ENCODE measurements at regions not wholly inside any gene's neighbourhood (a gene's known extent, or its start where the extent isn't known, plus 50 kb on each side); places are given as distances from the start of the nearest gene placed in this dataset.

DNA sequence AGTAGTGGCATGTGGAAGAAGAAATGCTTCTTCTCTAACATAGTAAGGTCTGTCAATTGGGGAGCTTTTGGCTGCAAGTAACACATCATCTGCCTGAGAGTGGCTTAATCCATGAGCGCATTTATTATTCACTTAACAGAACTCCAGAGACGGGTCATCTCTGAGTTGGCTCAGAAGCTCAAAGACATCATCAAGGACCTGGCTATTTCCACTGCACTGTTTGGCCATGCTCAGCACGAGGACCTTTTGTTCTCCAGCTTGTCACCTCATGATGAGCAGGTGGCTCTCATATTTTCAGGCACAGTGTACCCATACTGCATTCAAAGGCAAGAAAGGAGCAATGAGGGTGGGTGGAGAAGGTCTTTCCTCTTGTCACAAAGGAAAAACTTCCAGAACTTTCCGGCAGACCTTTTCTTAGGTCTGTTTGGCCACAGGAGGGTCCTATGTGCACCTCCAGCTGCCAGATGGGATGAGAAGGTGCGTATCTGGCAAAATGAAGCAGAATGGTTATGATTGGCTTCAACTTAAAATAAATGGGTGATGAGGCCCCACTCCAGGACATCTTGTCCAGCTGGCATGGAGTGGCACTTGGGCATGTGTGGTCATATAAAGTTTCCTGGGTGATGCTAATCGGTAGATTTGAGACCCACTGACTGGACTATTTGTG, 55.6 kb upstream of the SHH start:
- DNase-seq (no peak), FAIRE-seq (no peak)
- H3K27me3 ChIP-seq (ENCODE audit: control insufficient read depth in 3 of 3, insufficient read depth in 3 of 3, low read length in 3 of 3): peaks cover 0 to 8% (median 0%) of the 10 kb centered on the region in 3 donors
- WGBS, 3 donors: 77 to 89% (median 87%) methylated on average over 6 of the region's 6 CpGs
- peaks cover 0 to 3% of the 10 kb centered on the region in 2 donors for H3K9me3 ChIP-seq (ENCODE audit: control insufficient read depth in 2 of 2, insufficient read depth in 1 of 2, low read depth in 1 of 2, low read length in 1 of 2)
- H3K27ac ChIP-seq (ENCODE audit: low read depth in 1 of 3, low read length in 2 of 3): no peak overlapping the region
- H3K36me3 ChIP-seq (ENCODE audit: control insufficient read depth in 3 of 3, insufficient read depth in 2 of 3, low read depth in 1 of 3, low read length in 3 of 3): no peaks in the 10 kb centered on the region
- peaks cover 0 to 11% (median 0%) of the 10 kb centered on the region in 3 donors for H3K4me1 ChIP-seq (ENCODE audit: control insufficient read depth in 3 of 3, insufficient read depth in 2 of 3, low read depth in 1 of 3, low read length in 2 of 3)
- H3K4me3 ChIP-seq (ENCODE audit: low read depth in 1 of 3, low read length in 3 of 3): no peak overlapping the region

DNA sequence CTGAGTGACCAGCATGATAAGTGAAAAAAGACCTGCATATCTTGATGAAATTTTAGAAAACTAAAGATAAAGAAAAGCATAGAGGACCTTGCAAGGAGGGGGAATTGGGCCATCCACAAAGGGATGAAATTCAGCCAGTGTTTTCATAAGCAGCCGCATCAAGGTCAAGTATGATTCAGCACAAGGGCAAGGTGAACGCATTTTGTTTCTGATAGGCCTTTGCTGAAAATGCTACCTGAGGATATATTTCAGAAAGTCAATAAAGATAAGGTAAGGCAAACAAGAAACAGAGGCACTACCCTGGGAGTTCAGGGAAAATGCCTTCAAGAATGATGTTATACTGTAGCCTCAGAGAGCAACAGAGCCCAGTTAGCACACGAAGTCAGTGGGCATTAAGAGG, 55.0 kb upstream of the SHH start:
- H3K27me3 ChIP-seq (ENCODE audit: control insufficient read depth in 3 of 3, insufficient read depth in 3 of 3, low read length in 3 of 3): peaks cover 0 to 8% (median 0%) of the 10 kb centered on the region in 3 donors
- no peak for FAIRE-seq
- 16 to 54% (median 26%) methylated on average over 3 of the region's 3 CpGs for WGBS, 3 donors
- H3K4me1 ChIP-seq (ENCODE audit: control insufficient read depth in 3 of 3, insufficient read depth in 2 of 3, low read depth in 1 of 3, low read length in 2 of 3): peaks cover 0 to 11% (median 0%) of the 10 kb centered on the region in 3 donors
- DNase-seq: peak; percentile 35 to 55
- H3K27ac ChIP-seq (ENCODE audit: low read depth in 1 of 3, low read length in 2 of 3): no peak overlapping the region
- no peaks in the 10 kb centered on the region for H3K36me3 ChIP-seq (ENCODE audit: control insufficient read depth in 3 of 3, insufficient read depth in 2 of 3, low read depth in 1 of 3, low read length in 3 of 3)
- H3K9me3 ChIP-seq (ENCODE audit: control insufficient read depth in 2 of 2, insufficient read depth in 1 of 2, low read depth in 1 of 2, low read length in 1 of 2): peaks cover 0 to 3% of the 10 kb centered on the region in 2 donors
- no peak overlapping the region for H3K4me3 ChIP-seq (ENCODE audit: low read depth in 1 of 3, low read length in 3 of 3)

DNA sequence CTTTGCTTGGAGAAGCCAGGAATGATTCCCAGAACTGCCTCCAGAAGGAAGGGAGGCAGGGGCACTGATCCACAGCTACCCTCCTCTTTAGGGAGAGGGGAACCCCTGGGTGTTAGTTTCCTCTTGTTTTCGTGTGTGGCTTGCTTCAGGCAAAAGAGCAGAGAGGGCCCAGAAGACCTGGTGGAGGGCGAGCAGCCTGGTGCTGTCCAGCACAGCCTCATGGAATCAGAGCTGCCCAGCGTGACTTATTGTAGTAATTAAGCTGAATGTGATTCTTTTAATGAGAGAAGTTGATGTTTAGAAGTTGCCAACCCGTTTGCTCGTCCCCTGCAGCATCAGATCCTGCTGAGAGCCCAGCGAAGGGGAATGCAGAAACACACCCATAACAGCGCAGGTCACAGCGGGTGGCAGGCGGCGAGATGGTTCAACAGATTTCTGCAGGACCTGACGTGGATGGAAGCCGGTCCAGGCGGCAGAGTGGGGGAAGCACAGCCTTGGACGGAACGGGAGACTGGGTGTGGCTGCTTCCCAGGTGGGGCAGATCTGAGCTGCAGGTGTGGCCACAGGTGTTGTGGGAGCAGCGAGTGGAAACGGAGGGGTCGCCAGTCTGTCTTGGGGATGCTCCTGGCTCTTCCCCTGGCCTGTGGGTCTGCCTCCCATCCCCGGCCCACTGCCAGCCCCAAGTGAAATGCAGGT, 53.7 kb upstream of the SHH start:
- Histone ChIP-seq H3K27ac (ENCODE audit: low read depth in 1 of 3, low read length in 2 of 3) (no peak overlapping the region), H3K4me1 (ENCODE audit: control insufficient read depth in 3 of 3, insufficient read depth in 2 of 3, low read depth in 1 of 3, low read length in 2 of 3) (peaks cover 0 to 18% (median 0%) of the 10 kb centered on the region in 3 donors), H3K9me3 (ENCODE audit: control insufficient read depth in 2 of 2, insufficient read depth in 1 of 2, low read depth in 1 of 2, low read length in 1 of 2) (peaks cover 0 to 3% of the 10 kb centered on the region in 2 donors), H3K4me3 (ENCODE audit: low read depth in 1 of 3, low read length in 3 of 3) (no peak overlapping the region), H3K36me3 (ENCODE audit: control insufficient read depth in 3 of 3, insufficient read depth in 2 of 3, low read depth in 1 of 3, low read length in 3 of 3) (no peaks in the 10 kb centered on the region), H3K27me3 (ENCODE audit: control insufficient read depth in 3 of 3, insufficient read depth in 3 of 3, low read length in 3 of 3) (peaks cover 0 to 8% (median 0%) of the 10 kb centered on the region in 3 donors)
- DNase-seq (peak; percentile 31 to 57), FAIRE-seq (no peak)
- WGBS, 3 donors: 20 to 49% (median 38%) methylated on average over 19 of the region's 19 CpGs

DNA sequence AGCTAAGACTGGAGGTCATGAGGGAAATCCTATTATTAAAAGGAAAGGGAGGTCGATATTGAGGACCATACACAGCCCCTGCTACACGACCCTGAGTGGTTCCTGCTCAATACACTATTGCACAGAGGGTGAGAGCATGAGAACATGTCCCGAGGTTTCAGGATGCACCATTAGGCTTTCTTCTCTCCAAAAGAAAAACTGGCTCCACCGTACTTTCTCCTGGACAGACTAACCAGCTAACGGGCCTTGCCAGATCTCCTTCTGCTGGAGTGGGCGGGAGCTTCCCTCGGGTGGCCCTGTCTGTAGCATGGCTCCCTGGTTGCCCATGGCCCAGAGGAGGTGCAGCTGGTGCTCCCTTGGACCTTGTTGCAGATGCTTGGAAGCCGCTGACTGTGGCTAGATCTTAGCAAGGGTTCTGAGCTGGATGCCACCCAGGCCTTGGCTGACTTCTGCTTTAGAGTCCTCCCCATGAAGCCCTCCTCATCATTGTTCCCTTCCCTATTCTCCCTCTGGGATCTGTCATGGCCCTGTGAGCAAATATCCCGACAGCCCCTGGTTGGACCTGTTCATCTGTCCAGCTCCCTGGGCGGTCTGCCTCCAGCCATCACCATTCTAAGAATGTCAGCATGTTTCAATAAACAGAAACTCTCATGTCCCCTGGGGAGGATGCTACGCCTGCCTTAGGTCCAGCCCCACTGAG, 52.9 kb upstream of the SHH start:
- Histone ChIP-seq H3K4me1 (ENCODE audit: control insufficient read depth in 3 of 3, insufficient read depth in 2 of 3, low read depth in 1 of 3, low read length in 2 of 3) (peaks cover 0 to 26% (median 0%) of the 10 kb centered on the region in 3 donors), H3K27me3 (ENCODE audit: control insufficient read depth in 3 of 3, insufficient read depth in 3 of 3, low read length in 3 of 3) (peaks cover 0 to 8% (median 0%) of the 10 kb centered on the region in 3 donors), H3K9me3 (ENCODE audit: control insufficient read depth in 2 of 2, insufficient read depth in 1 of 2, low read depth in 1 of 2, low read length in 1 of 2) (peaks cover 0 to 3% of the 10 kb centered on the region in 2 donors), H3K4me3 (ENCODE audit: low read depth in 1 of 3, low read length in 3 of 3) (no peak overlapping the region), H3K36me3 (ENCODE audit: control insufficient read depth in 3 of 3, insufficient read depth in 2 of 3, low read depth in 1 of 3, low read length in 3 of 3) (no peaks in the 10 kb centered on the region), H3K27ac (ENCODE audit: low read depth in 1 of 3, low read length in 2 of 3) (no peak overlapping the region)
- FAIRE-seq (no peak), DNase-seq (no peak)
- WGBS, 3 donors: 77 to 88% (median 81%) methylated on average over 11 of the region's 11 CpGs

DNA sequence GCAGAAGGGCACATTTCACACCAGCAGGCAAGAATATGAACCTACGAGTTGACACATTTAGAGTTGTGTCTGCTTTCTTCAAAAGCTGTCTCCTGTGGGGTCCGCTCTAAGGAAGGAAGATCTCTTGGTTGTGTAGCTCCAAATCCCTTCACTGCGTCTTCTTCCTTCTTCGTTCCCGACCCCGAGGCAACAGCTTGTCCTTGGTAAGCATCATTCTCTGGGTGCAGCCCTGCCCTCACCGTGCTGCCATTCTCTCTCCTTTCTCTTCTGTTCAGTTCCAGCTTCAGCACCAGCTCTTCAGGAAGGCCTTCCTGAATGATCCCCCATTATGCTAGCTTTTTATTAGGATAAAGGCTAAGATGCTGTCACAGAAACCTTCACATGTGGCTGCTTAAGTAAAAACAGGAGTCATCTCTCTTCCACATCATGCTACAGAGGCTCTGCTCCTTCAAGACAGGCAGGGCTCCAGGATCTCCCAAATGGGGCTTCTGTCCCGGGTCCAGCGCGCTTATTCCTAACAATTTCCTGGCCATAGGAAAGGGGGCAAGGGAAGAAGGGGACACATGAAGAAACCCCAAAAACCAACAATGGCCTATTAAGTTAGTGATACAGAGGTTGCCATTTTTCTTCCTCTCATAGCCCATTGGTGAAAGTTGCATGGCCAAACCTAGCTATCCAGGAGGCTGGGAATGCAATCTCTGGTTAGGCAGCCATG, 52.2 kb upstream of the SHH start:
- H3K4me3 ChIP-seq (ENCODE audit: low read depth in 1 of 3, low read length in 3 of 3): no peak overlapping the region
- 87 to 88% (median 88%) methylated on average over 10 of the region's 10 CpGs for WGBS, 3 donors
- peaks cover 0 to 8% (median 0%) of the 10 kb centered on the region in 3 donors for H3K27me3 ChIP-seq (ENCODE audit: control insufficient read depth in 3 of 3, insufficient read depth in 3 of 3, low read length in 3 of 3)
- peaks cover 0 to 3% of the 10 kb centered on the region in 2 donors for H3K9me3 ChIP-seq (ENCODE audit: control insufficient read depth in 2 of 2, insufficient read depth in 1 of 2, low read depth in 1 of 2, low read length in 1 of 2)
- H3K27ac ChIP-seq (ENCODE audit: low read depth in 1 of 3, low read length in 2 of 3): no peak overlapping the region
- no peaks in the 10 kb centered on the region for H3K36me3 ChIP-seq (ENCODE audit: control insufficient read depth in 3 of 3, insufficient read depth in 2 of 3, low read depth in 1 of 3, low read length in 3 of 3)
- no peak for DNase-seq
- FAIRE-seq: no peak
- peaks cover 0 to 26% (median 0%) of the 10 kb centered on the region in 3 donors for H3K4me1 ChIP-seq (ENCODE audit: control insufficient read depth in 3 of 3, insufficient read depth in 2 of 3, low read depth in 1 of 3, low read length in 2 of 3)

DNA sequence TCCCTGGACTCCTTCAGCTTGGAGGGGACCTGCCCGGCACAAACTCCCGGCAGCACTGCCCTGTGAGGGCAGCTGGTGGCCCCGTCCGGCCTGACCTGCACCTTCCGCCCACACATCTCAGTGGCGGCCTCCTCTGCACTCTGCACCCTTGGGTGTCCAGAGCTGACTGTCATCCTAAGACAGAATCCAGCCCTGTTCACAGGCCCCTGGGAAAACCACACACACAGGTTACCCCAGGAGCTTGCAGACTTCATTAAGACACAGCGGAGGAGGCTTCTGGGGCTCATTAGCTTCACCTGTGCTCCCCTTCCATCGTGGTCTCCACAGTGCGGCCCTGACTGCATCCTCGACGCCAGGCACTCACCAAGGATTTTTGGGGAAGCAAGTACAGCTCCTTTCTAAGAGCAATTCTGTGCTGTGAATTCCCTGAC, 51.5 kb upstream of the SHH start:
- DNase-seq (no peak), FAIRE-seq (no peak)
- 90 to 92% (median 91%) methylated on average over 11 of the region's 11 CpGs for WGBS, 3 donors
- H3K27ac ChIP-seq (ENCODE audit: low read depth in 1 of 3, low read length in 2 of 3): no peak overlapping the region
- no peaks in the 10 kb centered on the region for H3K9me3 ChIP-seq (ENCODE audit: control insufficient read depth in 2 of 2, insufficient read depth in 1 of 2, low read depth in 1 of 2, low read length in 1 of 2)
- peaks cover 0 to 8% (median 0%) of the 10 kb centered on the region in 3 donors for H3K27me3 ChIP-seq (ENCODE audit: control insufficient read depth in 3 of 3, insufficient read depth in 3 of 3, low read length in 3 of 3)
- H3K36me3 ChIP-seq (ENCODE audit: control insufficient read depth in 3 of 3, insufficient read depth in 2 of 3, low read depth in 1 of 3, low read length in 3 of 3): no peaks in the 10 kb centered on the region
- no peak overlapping the region for H3K4me3 ChIP-seq (ENCODE audit: low read depth in 1 of 3, low read length in 3 of 3)
- peaks cover 0 to 26% (median 0%) of the 10 kb centered on the region in 3 donors for H3K4me1 ChIP-seq (ENCODE audit: control insufficient read depth in 3 of 3, insufficient read depth in 2 of 3, low read depth in 1 of 3, low read length in 2 of 3)

DNA sequence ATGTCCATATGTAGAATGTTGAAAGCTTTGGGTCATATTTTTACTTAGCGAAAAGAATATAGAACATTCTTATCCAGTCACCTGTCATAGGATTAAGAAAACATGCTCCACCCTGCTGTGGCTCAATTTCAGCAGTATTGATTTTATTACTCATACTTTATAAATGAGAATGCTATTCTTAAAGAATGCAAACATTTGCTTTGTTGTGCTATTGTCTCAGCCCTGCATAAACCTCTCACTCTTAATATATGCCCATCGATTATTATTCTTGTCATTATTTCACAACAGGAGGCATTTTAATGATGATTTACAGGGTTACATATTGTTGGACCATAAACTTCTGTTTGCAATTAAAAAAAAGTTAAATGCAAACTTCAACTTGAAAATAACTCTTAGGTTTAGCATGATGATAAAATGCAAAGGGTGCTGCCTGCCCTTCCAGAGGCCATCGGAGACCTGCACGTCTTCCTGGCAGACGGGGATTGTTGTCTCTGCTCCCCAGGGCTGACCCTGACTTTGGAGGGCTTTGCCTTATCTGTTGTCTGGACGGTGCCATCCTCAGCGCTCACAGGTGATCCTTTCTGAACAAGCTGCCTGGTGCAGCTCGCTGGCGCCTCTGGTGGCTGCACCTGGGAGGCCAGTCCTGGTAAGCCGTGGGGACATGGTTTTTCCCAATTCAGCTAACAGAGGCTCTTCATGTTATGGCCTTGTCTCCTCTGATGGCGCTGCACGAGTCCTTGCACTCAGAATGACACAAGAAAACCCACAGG, 50.0 kb upstream of the SHH start:
- Histone ChIP-seq H3K4me3 (ENCODE audit: low read depth in 1 of 3, low read length in 3 of 3) (no peak overlapping the region), H3K36me3 (ENCODE audit: control insufficient read depth in 3 of 3, insufficient read depth in 2 of 3, low read depth in 1 of 3, low read length in 3 of 3) (no peaks in the 10 kb centered on the region), H3K4me1 (ENCODE audit: control insufficient read depth in 3 of 3, insufficient read depth in 2 of 3, low read depth in 1 of 3, low read length in 2 of 3) (peaks cover 0 to 21% (median 0%) of the 10 kb centered on the region in 3 donors), H3K9me3 (ENCODE audit: control insufficient read depth in 2 of 2, insufficient read depth in 1 of 2, low read depth in 1 of 2, low read length in 1 of 2) (no peaks in the 10 kb centered on the region), H3K27me3 (ENCODE audit: control insufficient read depth in 3 of 3, insufficient read depth in 3 of 3, low read length in 3 of 3) (peaks cover 0 to 8% (median 0%) of the 10 kb centered on the region in 3 donors), H3K27ac (ENCODE audit: low read depth in 1 of 3, low read length in 2 of 3) (no peak overlapping the region)
- FAIRE-seq (no peak), DNase-seq (peak in 1 of 2 donors; percentile 40)
- 66 to 75% (median 68%) methylated on average over 12 of the region's 12 CpGs for WGBS, 3 donors
